Medulla oblongata (tissue), 1 donor: ENCODE measurements at regions not wholly inside any gene's neighbourhood (a gene's known extent, or its start where the extent isn't known, plus 50 kb on each side); places are given as distances from the start of the nearest gene placed in this dataset.
"Not testable (repeated sequence)": the region's sequence is repeated elsewhere in the genome, so short reads cannot be mapped to it uniquely, and the experiment has no call there.

Experiments
- DNase-seq: peaks from one replicate; pipeline ENCODE4 v3.0.0-alpha.2; 2015; ENCODE audit errors: extremely low spot score

DNA sequence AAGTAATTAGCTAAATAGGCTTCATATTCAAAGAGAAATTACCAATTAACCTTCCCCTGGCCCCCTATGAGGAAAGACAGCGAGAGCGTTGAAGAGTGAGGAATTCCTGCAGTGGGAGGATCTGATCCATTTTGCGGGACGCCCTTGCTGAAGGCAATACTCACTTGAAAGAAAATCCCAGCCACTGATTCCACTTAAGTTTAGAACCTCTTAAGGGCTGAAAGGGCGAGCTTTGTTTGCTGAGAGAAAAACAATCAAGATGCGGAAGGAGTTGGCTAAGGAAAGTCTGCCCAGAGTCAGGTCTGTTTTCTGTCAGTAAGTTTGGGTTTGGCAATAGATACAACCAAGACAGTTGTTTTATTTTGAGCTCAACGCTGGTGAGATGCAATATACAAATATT is 102.8 kb upstream of the GBE1 start:
- DNase-seq: no peak

DNA sequence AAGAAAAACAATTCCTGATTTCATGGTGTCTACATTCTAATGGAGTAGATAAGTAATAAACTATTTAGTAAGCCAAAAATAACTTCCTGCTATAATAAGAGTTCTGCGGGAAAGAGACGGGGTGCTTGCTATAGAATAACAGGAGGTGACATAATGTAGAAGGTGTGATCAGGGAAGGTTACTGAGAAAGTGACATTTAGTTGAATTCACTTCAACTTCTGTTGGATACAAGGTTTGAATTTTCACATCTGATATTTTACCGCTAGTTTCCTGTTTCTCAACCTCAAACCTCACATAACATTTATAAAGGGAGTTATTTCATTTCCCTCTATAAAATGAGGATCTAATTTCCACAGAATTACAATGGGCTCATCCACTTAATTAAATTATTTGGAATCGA is 102.3 kb upstream of the GBE1 start:
- DNase-seq: no peak

DNA sequence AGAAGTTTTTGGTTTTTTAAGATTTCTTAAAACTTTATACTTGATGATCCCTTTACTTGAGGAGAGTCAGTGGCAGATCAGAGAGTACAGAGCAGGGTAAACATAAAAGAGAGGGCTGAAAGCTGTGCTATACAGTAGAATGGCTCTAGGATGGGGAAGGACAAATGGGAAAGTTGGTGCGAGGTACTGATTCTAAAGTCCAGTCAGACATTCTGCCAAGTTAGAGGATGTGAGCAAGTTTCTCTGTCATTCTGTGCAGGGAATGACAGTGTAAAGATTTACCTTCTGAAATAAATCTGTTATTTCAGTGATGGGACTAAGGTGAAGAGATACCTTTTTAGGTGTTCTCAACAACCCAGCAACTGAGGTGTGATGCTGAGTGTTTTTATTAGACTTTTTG is 100.1 kb upstream of the GBE1 start:
- no peak for DNase-seq

DNA sequence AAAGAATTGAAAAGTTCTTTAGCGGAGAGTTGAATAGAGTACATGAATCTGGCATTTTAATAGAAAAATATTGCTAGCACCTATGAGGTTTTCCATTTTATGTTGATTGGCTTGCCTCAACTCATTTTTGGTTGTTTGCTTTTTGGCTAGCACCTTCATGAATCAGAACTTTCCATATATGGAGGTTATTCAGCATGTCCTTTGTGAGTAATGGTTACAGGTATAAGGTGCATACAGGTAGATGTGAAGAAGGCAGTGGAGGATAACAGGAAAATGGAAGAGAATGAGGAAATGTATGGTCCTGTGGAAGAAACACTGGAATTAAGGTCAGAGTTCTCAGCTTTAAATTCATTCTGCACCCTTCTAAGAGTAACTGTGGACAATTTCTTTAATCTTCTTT is 98.1 kb upstream of the GBE1 start:
- no peak for DNase-seq

DNA sequence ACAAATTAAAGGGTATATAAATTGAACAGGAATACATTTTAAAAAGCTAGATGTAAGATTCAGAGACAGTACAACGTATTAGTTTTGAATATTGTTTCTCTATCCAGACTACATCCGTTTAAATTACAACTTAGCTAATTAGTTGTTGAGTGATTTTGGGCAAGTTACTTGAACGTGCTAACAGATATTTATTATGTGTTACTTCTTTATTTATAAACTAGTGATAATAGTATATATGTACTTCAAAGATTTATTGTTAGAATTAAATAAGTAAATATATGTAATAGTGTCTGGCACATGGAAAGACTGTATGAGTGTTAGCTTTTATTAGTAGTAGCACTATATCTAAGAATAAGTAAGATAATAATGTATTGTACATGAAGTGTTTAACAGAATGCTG is 92.0 kb upstream of the GBE1 start:
- DNase-seq: no peak

DNA sequence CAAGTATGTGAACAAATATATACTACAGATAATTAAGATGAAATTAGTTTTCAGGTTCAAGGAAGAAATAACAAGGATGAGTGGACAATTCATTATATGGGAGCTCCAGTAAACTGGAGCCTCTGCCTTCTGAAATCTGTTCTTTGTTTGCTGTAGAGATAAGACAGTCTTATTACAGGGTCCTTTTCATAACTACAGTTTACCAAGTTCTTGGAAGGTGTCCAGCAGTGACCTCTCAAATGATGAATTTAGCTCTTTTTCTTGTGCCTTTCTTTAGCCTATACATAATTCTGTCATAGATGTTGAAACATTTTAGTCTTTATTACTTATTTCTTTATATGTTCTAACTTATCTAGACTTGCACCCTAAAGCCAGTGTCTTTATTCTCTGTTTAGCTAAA is 89.7 kb upstream of the GBE1 start:
- DNase-seq: no peak

DNA sequence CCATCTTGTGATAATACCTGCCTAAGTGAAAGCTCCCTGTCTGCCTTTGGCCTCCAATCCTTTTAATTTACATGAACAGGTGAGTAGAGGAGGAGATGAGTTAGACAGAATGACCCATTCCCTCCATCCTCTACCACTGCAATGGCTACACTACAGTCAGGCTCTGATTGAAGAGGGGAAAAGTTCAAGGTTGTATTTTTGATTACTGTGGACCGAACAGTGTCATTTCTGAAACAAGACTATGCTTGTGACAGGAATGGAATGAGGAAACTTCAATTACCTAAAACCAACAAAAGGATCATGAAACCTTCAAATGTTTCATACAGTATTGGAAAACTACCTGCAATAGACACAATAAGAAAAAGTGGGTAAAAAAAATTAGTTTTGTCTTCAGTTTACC is 85.5 kb upstream of the GBE1 start:
- DNase-seq: no peak

DNA sequence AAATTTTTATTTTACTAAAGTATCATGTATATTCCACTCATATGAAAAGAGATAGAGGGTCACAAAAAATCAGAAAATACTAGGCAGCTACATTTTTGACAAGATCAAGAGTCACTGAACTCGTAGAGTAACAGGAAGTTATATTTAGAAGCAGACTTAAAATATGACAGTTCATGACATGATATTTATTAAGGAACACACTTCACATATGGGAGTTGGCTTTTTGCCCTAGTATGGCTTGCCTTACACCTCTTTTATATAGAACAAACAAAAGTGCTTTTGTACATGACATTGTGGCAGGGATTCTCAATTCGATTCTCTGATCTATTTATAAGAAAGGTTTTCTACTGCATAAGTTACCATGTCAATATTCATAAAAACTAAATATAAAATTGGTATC is 80.1 kb upstream of the GBE1 start:
- DNase-seq: no peak

DNA sequence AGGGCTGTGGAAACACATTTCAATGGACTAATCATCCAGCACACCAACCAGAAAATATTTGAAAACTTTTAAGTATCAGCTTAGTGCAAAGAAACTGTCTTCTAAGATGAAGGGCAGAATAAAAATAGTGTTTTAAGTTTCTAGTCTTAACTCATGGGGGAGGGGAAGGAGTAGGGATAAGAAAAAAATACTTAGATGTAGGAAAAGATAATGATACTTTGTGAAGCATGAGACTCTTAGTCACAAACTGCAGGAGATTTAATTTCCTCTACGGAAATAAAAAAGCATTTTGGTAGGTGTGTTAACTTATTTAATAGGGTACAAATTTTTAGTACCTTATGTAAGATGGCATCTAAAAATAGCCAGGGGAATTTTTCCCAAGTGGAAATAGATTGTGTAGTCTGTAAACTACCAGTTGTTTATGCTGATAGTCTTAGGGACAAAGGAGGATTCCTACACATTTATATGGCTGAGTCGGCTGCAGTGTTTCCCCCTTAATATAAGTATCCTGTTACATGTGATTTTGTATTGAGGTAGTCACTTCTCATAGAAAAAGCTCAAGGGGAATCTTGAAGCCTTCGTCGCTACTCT is 78.2 kb upstream of the GBE1 start:
- no peak for DNase-seq

DNA sequence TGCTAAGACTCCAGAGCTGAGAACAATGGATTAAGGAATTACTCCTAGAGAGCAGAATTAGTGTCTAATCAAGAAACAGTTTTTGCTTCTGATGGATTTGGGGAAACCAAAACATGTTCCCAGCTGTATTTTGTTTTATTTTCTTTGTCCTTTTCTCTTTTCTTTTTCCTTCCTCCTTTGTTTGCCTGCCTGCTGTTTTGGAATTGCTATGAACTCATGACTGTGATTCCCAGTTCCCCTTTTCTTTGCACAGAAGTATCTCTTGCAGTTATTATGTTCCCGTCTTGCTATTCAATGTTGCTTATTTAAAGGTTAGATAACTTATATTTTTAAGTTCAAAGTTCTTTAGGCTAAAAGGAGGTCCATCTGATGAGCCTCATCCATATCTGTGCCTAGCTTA is 77.0 kb upstream of the GBE1 start:
- peak; percentile 65 for DNase-seq

DNA sequence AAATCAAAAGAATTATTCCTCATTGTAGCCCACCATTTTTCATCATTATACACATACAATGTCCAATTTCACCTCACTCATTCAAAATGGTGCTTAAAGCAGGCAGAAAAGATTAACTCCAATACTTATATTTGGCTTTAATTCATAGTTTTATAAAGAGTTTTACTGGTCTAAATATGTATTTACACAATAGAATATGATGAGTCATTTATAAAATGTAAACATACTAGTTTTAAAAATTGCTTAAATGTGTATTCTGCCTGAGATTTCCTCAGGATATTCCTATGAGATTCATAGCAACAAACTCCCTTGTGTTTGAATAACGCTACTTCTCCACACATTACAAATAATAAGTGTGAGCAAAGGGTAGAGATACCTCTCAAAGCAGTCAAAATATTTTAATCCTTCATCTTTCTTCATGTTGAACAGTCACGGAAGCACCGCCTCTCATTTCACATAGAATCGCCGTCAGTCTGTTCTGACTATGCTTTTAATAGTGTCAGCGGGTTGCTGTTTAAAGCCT is 75.7 kb upstream of the GBE1 start:
- no peak for DNase-seq

DNA sequence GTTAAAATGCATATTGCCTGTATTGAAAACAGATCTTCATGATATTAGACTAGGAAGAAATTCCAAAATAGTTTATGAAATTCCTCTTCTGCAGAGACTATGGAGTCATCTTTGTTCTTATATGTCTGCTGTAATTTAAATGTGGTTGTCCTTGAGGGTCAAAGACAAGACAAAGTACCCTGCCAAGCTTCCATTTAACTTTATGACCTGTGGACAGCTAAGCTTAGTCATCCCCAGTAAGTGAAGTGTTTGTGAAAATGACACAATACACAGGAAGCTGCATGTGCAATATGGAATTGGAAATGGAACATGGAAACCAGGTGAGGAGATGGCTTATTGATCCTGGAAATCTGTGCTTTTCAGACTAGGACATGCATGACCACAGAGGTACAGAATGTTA is 68.5 kb upstream of the GBE1 start:
- DNase-seq: no peak

DNA sequence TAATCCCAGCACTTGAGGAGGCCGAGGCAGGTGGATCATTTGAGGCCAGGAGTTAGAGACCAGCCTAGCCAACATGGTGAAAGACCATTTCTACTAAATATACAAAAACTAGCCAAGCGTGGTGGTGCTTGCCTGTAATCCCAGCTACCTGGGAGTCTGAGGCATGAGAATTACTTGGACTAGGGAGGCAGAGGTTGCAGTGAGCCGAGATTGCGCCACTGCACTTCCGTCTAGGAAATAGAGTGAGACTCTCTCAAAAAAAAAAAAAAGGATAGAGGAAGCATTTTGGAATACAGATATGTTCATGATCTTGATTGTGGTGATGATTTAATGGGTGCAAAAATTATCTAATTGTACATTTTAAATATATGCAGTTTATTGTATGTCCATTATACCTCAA is 67.8 kb upstream of the GBE1 start:
- not testable (repeated sequence) for DNase-seq

DNA sequence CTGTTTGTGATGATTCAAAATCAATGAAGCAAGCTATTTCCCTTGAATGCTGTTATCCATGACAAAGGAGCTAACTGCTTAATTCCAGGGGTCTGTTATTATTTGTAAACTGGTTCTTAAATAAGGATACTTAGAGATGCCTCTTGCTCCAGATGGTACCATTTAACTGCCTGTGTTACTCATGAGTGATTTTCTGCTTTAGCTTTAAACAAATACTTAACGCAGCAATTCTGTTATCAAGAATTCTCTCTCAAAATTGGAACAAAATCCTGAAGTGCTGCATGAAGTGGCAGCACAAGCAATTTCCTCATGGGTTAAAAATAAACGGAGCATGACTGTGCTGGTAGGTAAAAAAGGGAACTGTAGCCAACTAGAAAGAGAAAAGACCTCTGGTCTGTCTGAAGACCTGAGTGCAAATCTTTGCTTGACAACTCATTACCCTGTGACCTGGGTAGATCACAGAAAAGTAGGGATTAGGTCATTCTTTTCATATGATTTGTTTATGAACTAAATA is 62.5 kb upstream of the GBE1 start:
- peak; percentile 77 for DNase-seq

DNA sequence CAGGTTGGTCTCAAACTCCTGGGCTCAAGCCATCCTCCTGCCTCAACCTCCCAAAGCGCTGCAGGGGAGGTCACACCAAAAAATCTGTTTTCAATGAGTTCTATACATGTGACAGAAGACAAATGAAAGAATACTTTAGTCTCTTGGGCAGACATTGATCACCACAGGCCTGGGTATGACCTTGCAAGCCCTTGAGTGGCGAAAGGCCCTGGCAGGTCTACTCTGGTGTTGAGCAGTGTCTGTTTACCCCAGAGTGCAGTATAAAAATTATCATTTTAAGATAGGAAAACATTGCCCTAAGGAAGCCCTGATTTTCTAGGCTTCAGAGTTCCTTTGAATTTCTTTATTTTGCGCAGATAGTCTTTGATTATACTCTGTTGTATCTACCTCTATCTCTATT is 61.6 kb upstream of the GBE1 start:
- DNase-seq: no peak

DNA sequence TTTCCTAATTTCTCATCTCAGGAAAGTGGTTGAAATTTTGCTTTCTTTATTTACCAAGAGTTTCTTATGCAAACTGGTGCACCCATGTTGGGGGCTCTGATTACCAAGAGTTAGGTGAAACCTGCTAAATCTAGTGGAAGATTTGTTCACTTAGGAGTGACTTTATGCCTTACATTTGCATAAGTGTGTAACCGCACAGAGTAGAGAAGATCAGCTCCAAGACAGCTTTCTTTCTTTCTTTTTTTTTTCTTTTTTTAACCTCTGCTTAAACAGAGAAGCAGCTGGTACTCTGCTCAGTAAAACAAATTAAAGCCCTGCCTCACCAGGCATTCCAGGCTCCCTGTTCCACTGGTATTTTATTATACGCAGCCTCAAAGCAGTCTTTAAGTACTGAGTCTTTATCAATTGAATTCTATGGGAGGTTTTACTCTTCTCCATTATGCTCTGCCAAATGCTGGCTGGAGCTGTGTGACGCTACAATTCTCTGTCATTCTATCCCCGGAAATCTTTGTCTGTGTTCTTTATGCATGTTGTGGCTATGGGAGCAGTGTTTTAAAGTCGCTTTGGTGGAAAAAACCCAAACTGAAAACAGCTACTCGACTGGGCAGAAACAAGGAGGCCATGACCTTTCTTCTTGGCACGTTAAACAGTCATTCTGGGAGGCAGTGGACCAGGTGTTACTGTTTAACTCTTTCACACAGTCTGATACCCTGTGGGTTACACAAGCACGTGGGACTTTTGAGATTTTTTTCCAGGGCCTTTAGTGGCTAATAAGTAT is 55.2 kb upstream of the GBE1 start:
- peak; percentile 27 for DNase-seq

DNA sequence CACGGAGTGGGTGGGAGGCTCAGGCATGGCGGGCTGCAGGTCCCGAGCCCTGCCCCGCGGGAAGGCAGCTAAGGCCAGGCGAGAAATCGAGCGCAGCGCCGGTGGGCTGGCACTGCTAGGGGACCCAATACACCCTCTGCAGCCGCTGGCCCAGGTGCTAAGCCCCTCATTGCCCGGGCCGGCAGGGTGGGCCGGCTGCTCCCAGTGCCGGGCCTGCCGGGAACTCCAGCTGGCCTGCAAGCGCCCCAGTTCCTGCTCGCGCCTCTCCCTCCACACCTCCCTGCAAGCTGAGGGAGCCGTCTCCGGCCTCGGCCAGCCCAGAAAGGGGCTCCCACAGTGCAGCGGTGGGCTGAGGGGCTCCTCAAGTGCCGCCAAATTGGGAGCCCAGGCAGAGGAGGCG is 50.7 kb upstream of the GBE1 start:
- not testable (repeated sequence) for DNase-seq
